ENCODE measurements at regions not wholly inside any gene's neighbourhood (a gene's known extent, or its start where the extent isn't known, plus 50 kb on each side); places are given as distances from the start of the nearest gene placed in this dataset.

- DNase-seq (ENCODE audit: low read depth), result no peak
- no peak overlapping the region for H3K4me3 ChIP-seq (ENCODE audit: control insufficient read depth, low read depth, low read length)
- TF ChIP-seq CTCF (conservative IDR thresholded peaks at IDR 0.05; ENCODE audit: control insufficient read depth, insufficient read depth, low read depth, low read length), result no peak
Measured at GRCh38 chr5:114179134-114179533, 182.7 kb upstream of the KCNN2 start.

GRCh38 chr5:114184006-114184405, 177.9 kb upstream of the KCNN2 start:
- TF ChIP-seq CTCF (conservative IDR thresholded peaks at IDR 0.05; ENCODE audit: control insufficient read depth, insufficient read depth, low read depth, low read length), result no peak
- DNase-seq (ENCODE audit: low read depth), result peak; percentile 14
- H3K4me3 ChIP-seq (ENCODE audit: control insufficient read depth, low read depth, low read length), result no peak overlapping the region

GRCh38 chr5:114185274-114185673, 176.6 kb upstream of the KCNN2 start:
- peak; percentile 59 for DNase-seq (ENCODE audit: low read depth)
- TF ChIP-seq CTCF (conservative IDR thresholded peaks at IDR 0.05; ENCODE audit: control insufficient read depth, insufficient read depth, low read depth, low read length), result no peak
- no peak overlapping the region for H3K4me3 ChIP-seq (ENCODE audit: control insufficient read depth, low read depth, low read length)

- TF ChIP-seq CTCF (conservative IDR thresholded peaks at IDR 0.05; ENCODE audit: control insufficient read depth, insufficient read depth, low read depth, low read length), result no peak
- DNase-seq (ENCODE audit: low read depth), result peak; percentile 7
- no peak overlapping the region for H3K4me3 ChIP-seq (ENCODE audit: control insufficient read depth, low read depth, low read length)
Measured at GRCh38 chr5:114191441-114191840, 170.4 kb upstream of the KCNN2 start.

GRCh38 chr5:114192108-114192507, 169.8 kb upstream of the KCNN2 start:
- DNase-seq (ENCODE audit: low read depth), result peak; percentile 78
- no peak overlapping the region for H3K4me3 ChIP-seq (ENCODE audit: control insufficient read depth, low read depth, low read length)
- no peak for TF ChIP-seq CTCF (conservative IDR thresholded peaks at IDR 0.05; ENCODE audit: control insufficient read depth, insufficient read depth, low read depth, low read length)

- no peak overlapping the region for H3K4me3 ChIP-seq (ENCODE audit: control insufficient read depth, low read depth, low read length)
- no peak for TF ChIP-seq CTCF (conservative IDR thresholded peaks at IDR 0.05; ENCODE audit: control insufficient read depth, insufficient read depth, low read depth, low read length)
- no peak for DNase-seq (ENCODE audit: low read depth)
Measured at GRCh38 chr5:114201332-114201731, 160.5 kb upstream of the KCNN2 start.

GRCh38 chr5:114204923-114205322, 156.9 kb upstream of the KCNN2 start:
- TF ChIP-seq CTCF (conservative IDR thresholded peaks at IDR 0.05; ENCODE audit: control insufficient read depth, insufficient read depth, low read depth, low read length), result no peak
- H3K4me3 ChIP-seq (ENCODE audit: control insufficient read depth, low read depth, low read length), result no peak overlapping the region
- no peak for DNase-seq (ENCODE audit: low read depth)
